HEK293 (cell line): ENCODE measurements at regions not wholly inside any gene's neighbourhood (a gene's known extent, or its start where the extent isn't known, plus 50 kb on each side); places are given as distances from the start of the nearest gene placed in this dataset.

Source experiments
- CTCF ChIA-PET: fragments of 350-600 bp; formaldehyde crosslinking; extraction: SDS; loops from one replicate; lab custom pipeline; 2021; ENCODE audit warnings: antibody characterized with exemption; lab: Yijun Ruan, JAX
- POLR2A ChIA-PET: fragments of 300-600 bp; formaldehyde crosslinking; extraction: SDS; loops from one replicate; lab custom pipeline; 2020; ENCODE audit warnings: antibody characterized with exemption, inconsistent platforms; lab: Yijun Ruan, JAX
- H3K27ac ChIP-seq: fragments of 200-500 bp; sonication (Bioruptor generic); 2 replicates; pipeline ENCODE4 v1.5.1; 2014; ENCODE audit warnings: low read depth, low read length, control low read depth, inconsistent platforms; ENCODE audit errors: extremely low read depth
- H3K36me3 ChIP-seq, 2 experiments: fragments of 200-500 bp in 1 of 2; sonication (Bioruptor generic) in 1 of 2; 1 replicate in 1 of 2; 2 replicates in 1 of 2; pipeline ENCODE4 v1.5.1; 2014 to 2017; ENCODE audit warnings: inconsistent platforms in 2 of 2, low read length in 2 of 2; ENCODE audit not compliant: control insufficient read depth in 2 of 2, insufficient read depth in 1 of 2
- H3K4me1 ChIP-seq: fragments of 200-500 bp; sonication (Bioruptor generic); 2 replicates; pipeline ENCODE4 v1.5.1; 2014; ENCODE audit warnings: mild to moderate bottlenecking, low read length, inconsistent platforms; ENCODE audit not compliant: control insufficient read depth, insufficient read depth
- H3K4me3 ChIP-seq: 2 replicates; pipeline ENCODE4 v1.5.1; 2011; ENCODE audit warnings: low read depth, mild to moderate bottlenecking, control low read depth, low read length, moderate library complexity
- H3K9me3 ChIP-seq: fragments of 200-500 bp; sonication (Bioruptor generic); 2 replicates; pipeline ENCODE4 v1.5.1; 2014; ENCODE audit warnings: low read depth, low read length, inconsistent platforms; ENCODE audit not compliant: control insufficient read depth, insufficient read depth
- BCL11B ChIP-seq: fragments of 450-650 bp; formaldehyde crosslinking; IDR thresholded peaks from 2 replicates; pipeline ENCODE4 v1.5.1; 2016; ENCODE audit warnings: low read depth, missing biosample characterization, missing genetic modification characterization
- EGR2 ChIP-seq: fragments of 450-650 bp; formaldehyde crosslinking; IDR thresholded peaks from 2 replicates; pipeline ENCODE4 v1.5.1; 2016; ENCODE audit warnings: low read depth, missing biosample characterization, missing genetic modification characterization
- IKZF3 ChIP-seq: fragments of 450-650 bp; IDR thresholded peaks from 2 replicates; pipeline ENCODE4 v1.5.0; 2018; ENCODE audit warnings: missing biosample characterization, mild to moderate bottlenecking, missing genetic modification characterization, moderate library complexity
- KLF16 ChIP-seq: fragments of 450-650 bp; formaldehyde crosslinking; IDR thresholded peaks from 2 replicates; pipeline ENCODE4 v1.5.1; 2017; ENCODE audit warnings: missing biosample characterization, missing genetic modification characterization
- SP2 ChIP-seq: fragments of 450-650 bp; formaldehyde crosslinking; IDR thresholded peaks from 2 replicates; pipeline ENCODE4 v1.5.1; 2016; ENCODE audit warnings: missing biosample characterization, missing genetic modification characterization
- ZNF23 ChIP-seq: fragments of 450-650 bp; formaldehyde crosslinking; IDR thresholded peaks from 2 replicates; pipeline ENCODE4 v1.5.1; 2016; ENCODE audit warnings: missing biosample characterization, missing genetic modification characterization, borderline replicate concordance
- ZNF354C ChIP-seq: fragments of 450-650 bp; formaldehyde crosslinking; IDR thresholded peaks from 2 replicates; pipeline ENCODE4 v1.5.1; 2016; ENCODE audit warnings: missing biosample characterization, missing genetic modification characterization, low read depth, borderline replicate concordance
- ZNF37A ChIP-seq: fragments of 450-650 bp; IDR thresholded peaks from 2 replicates; pipeline ENCODE4 v1.5.1; 2018; ENCODE audit warnings: missing biosample characterization, missing genetic modification characterization
- ZNF404 ChIP-seq: fragments of 450-650 bp; formaldehyde crosslinking; IDR thresholded peaks from 2 replicates; pipeline ENCODE4 v1.5.1; 2017; ENCODE audit warnings: missing biosample characterization, missing genetic modification characterization
- ZNF776 ChIP-seq: fragments of 450-650 bp; formaldehyde crosslinking; IDR thresholded peaks from 2 replicates; pipeline ENCODE4 v1.5.0; 2017; ENCODE audit warnings: missing biosample characterization, missing genetic modification characterization, borderline replicate concordance
- ZNF791 ChIP-seq: fragments of 450-650 bp; formaldehyde crosslinking; IDR thresholded peaks from 2 replicates; pipeline ENCODE4 v1.5.1; 2016; ENCODE audit warnings: missing biosample characterization, missing genetic modification characterization
- ZNF792 ChIP-seq: fragments of 450-650 bp; formaldehyde crosslinking; IDR thresholded peaks from 2 replicates; pipeline ENCODE4 v1.5.1; 2016; ENCODE audit warnings: missing biosample characterization, missing genetic modification characterization
- TF ChIP-seq, protein P1 (sequence below): fragments of 450-650 bp; formaldehyde crosslinking; IDR thresholded peaks from 2 replicates; pipeline ENCODE4 v1.5.1; 2016; ENCODE audit warnings: missing biosample characterization, missing genetic modification characterization
- TF ChIP-seq, protein P2 (sequence below): fragments of 450-650 bp; formaldehyde crosslinking; IDR thresholded peaks from 2 replicates; pipeline ENCODE4 v1.5.1; 2016; ENCODE audit warnings: missing biosample characterization, missing genetic modification characterization
- TF ChIP-seq, protein P3 (sequence below): fragments of 450-650 bp; formaldehyde crosslinking; IDR thresholded peaks from 2 replicates; pipeline ENCODE4 v1.5.1; 2016; ENCODE audit warnings: missing biosample characterization, missing genetic modification characterization
- TF ChIP-seq, protein P4 (sequence below): fragments of 450-650 bp; formaldehyde crosslinking; IDR thresholded peaks from 2 replicates; pipeline ENCODE4 v1.5.1; 2017; ENCODE audit warnings: missing biosample characterization, missing genetic modification characterization
- TF ChIP-seq, protein P5 (sequence below): fragments of 450-650 bp; formaldehyde crosslinking; IDR thresholded peaks from 2 replicates; pipeline ENCODE4 v1.5.1; 2016; ENCODE audit warnings: missing biosample characterization, missing genetic modification characterization
- TF ChIP-seq, protein P6 (sequence below): fragments of 450-650 bp; formaldehyde crosslinking; IDR thresholded peaks from 2 replicates; pipeline ENCODE4 v1.5.1; 2016; ENCODE audit warnings: missing biosample characterization, missing genetic modification characterization

DNA sequence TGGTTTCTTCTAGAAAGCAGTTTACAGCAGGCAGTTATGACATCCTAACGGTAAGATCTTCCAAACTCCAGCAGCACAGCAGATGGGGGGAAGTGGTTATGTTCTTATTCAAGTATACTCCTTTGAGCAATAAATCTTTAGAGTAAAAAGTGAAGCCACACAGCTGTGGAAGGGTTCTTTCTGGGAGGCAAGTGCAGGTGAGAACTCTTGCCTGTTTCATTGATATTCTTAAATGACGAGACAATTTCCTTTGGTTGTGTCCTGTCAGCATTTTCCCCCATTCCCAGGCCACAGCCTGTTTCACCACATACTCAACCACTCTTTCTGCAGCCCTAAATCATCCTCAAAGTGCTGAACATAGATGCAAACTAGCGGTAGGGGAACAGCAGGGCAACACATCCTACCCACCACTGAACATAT lies 207.3 kb upstream of the MTNR1B start:
- CTCF ChIA-PET = no interaction called here
- POLR2A ChIA-PET = no interaction called here

More for the DNA sequence above, 207.3 kb upstream of the MTNR1B start:
- Histone ChIP-seq H3K4me3 (no peak overlapping the region), H3K36me3 (no peaks in the 10 kb centered on the region), H3K27ac (no peak overlapping the region), H3K4me1 (no peaks in the 10 kb centered on the region), H3K9me3 (no peaks in the 10 kb centered on the region)
- TF ChIP-seq ZNF37A (tag by site-specific recombination) (no peak), BCL11B (tag by site-specific recombination) (no peak), ZNF354C (tag by site-specific recombination) (no peak), ZNF792 (tag by site-specific recombination) (no peak), ZNF791 (tag by site-specific recombination) (no peak), SP2 (tag by site-specific recombination) (no peak), ZNF776 (no peak), IKZF3 (no peak), ZNF404 (tag by site-specific recombination) (no peak), KLF16 (no peak), ZNF23 (tag by site-specific recombination) (no peak), EGR2 (no peak)
- TF ChIP-seq, protein P1, sequence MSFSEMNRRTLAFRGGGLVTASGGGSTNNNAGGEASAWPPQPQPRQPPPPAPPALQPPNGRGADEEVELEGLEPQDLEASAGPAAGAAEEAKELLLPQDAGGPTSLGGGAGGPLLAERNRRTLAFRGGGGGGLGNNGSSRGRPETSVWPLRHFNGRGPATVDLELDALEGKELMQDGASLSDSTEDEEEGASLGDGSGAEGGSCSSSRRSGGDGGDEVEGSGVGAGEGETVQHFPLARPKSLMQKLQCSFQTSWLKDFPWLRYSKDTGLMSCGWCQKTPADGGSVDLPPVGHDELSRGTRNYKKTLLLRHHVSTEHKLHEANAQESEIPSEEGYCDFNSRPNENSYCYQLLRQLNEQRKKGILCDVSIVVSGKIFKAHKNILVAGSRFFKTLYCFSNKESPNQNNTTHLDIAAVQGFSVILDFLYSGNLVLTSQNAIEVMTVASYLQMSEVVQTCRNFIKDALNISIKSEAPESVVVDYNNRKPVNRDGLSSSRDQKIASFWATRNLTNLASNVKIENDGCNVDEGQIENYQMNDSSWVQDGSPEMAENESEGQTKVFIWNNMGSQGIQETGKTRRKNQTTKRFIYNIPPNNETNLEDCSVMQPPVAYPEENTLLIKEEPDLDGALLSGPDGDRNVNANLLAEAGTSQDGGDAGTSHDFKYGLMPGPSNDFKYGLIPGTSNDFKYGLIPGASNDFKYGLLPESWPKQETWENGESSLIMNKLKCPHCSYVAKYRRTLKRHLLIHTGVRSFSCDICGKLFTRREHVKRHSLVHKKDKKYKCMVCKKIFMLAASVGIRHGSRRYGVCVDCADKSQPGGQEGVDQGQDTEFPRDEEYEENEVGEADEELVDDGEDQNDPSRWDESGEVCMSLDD (tag by site-specific recombination) = no peak
- TF ChIP-seq, protein P2, sequence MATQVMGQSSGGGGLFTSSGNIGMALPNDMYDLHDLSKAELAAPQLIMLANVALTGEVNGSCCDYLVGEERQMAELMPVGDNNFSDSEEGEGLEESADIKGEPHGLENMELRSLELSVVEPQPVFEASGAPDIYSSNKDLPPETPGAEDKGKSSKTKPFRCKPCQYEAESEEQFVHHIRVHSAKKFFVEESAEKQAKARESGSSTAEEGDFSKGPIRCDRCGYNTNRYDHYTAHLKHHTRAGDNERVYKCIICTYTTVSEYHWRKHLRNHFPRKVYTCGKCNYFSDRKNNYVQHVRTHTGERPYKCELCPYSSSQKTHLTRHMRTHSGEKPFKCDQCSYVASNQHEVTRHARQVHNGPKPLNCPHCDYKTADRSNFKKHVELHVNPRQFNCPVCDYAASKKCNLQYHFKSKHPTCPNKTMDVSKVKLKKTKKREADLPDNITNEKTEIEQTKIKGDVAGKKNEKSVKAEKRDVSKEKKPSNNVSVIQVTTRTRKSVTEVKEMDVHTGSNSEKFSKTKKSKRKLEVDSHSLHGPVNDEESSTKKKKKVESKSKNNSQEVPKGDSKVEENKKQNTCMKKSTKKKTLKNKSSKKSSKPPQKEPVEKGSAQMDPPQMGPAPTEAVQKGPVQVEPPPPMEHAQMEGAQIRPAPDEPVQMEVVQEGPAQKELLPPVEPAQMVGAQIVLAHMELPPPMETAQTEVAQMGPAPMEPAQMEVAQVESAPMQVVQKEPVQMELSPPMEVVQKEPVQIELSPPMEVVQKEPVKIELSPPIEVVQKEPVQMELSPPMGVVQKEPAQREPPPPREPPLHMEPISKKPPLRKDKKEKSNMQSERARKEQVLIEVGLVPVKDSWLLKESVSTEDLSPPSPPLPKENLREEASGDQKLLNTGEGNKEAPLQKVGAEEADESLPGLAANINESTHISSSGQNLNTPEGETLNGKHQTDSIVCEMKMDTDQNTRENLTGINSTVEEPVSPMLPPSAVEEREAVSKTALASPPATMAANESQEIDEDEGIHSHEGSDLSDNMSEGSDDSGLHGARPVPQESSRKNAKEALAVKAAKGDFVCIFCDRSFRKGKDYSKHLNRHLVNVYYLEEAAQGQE (tag by site-specific recombination) = no peak
- TF ChIP-seq, protein P3, sequence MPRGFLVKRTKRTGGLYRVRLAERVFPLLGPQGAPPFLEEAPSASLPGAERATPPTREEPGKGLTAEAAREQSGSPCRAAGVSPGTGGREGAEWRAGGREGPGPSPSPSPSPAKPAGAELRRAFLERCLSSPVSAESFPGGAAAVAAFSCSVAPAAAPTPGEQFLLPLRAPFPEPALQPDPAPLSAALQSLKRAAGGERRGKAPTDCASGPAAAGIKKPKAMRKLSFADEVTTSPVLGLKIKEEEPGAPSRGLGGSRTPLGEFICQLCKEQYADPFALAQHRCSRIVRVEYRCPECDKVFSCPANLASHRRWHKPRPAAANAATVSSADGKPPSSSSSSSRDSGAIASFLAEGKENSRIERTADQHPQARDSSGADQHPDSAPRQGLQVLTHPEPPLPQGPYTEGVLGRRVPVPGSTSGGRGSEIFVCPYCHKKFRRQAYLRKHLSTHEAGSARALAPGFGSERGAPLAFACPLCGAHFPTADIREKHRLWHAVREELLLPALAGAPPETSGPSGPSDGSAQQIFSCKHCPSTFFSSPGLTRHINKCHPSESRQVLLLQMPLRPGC (tag by site-specific recombination) = no peak
- TF ChIP-seq, protein P4, sequence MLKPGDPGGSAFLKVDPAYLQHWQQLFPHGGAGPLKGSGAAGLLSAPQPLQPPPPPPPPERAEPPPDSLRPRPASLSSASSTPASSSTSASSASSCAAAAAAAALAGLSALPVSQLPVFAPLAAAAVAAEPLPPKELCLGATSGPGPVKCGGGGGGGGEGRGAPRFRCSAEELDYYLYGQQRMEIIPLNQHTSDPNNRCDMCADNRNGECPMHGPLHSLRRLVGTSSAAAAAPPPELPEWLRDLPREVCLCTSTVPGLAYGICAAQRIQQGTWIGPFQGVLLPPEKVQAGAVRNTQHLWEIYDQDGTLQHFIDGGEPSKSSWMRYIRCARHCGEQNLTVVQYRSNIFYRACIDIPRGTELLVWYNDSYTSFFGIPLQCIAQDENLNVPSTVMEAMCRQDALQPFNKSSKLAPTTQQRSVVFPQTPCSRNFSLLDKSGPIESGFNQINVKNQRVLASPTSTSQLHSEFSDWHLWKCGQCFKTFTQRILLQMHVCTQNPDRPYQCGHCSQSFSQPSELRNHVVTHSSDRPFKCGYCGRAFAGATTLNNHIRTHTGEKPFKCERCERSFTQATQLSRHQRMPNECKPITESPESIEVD (tag by site-specific recombination) = no peak
- TF ChIP-seq, protein P5, sequence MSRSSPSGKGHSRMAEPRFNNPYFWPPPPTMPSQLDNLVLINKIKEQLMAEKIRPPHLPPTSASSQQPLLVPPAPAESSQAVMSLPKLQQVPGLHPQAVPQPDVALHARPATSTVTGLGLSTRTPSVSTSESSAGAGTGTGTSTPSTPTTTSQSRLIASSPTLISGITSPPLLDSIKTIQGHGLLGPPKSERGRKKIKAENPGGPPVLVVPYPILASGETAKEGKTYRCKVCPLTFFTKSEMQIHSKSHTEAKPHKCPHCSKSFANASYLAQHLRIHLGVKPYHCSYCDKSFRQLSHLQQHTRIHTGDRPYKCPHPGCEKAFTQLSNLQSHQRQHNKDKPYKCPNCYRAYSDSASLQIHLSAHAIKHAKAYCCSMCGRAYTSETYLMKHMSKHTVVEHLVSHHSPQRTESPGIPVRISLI (tag by site-specific recombination) = no peak
- TF ChIP-seq, protein P6, sequence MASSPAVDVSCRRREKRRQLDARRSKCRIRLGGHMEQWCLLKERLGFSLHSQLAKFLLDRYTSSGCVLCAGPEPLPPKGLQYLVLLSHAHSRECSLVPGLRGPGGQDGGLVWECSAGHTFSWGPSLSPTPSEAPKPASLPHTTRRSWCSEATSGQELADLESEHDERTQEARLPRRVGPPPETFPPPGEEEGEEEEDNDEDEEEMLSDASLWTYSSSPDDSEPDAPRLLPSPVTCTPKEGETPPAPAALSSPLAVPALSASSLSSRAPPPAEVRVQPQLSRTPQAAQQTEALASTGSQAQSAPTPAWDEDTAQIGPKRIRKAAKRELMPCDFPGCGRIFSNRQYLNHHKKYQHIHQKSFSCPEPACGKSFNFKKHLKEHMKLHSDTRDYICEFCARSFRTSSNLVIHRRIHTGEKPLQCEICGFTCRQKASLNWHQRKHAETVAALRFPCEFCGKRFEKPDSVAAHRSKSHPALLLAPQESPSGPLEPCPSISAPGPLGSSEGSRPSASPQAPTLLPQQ (tag by site-specific recombination) = no peak
